H1 (cell line): ENCODE measurements at regions not wholly inside any gene's neighbourhood (a gene's known extent, or its start where the extent isn't known, plus 50 kb on each side); places are given as distances from the start of the nearest gene placed in this dataset.

Experiments used
- ATF2 ChIP-seq: IDR thresholded peaks from 2 replicates; pipeline ENCODE4 v1.6.1; 2012; ENCODE audit warnings: low read length, inconsistent platforms
- BRCA1 ChIP-seq: IDR thresholded peaks from 2 replicates; pipeline ENCODE4 v1.6.1; 2012; ENCODE audit warnings: low read depth, low read length, improper control_type of control experiment
- GABPA ChIP-seq: IDR thresholded peaks from 2 replicates; pipeline ENCODE4 v1.6.1; 2011; ENCODE audit warnings: mild to moderate bottlenecking, low read length, moderate library complexity, borderline replicate concordance; ENCODE audit not compliant: insufficient read depth
- SAP30 ChIP-seq: fragments of 300-600 bp; sonication (generic); IDR thresholded peaks from 2 replicates; pipeline ENCODE4 v1.7.1; 2012; ENCODE audit warnings: low read length, moderate library complexity, mild to moderate bottlenecking, inconsistent platforms; ENCODE audit not compliant: insufficient read depth, insufficient replicate concordance
- TBP ChIP-seq: IDR thresholded peaks from 2 replicates; pipeline ENCODE4 v1.6.1; 2011; ENCODE audit warnings: low read depth, low read length, improper control_type of control experiment

- no peak for TF ChIP-seq SAP30
- TF ChIP-seq TBP: no peak
- TF ChIP-seq GABPA: no peak
- TF ChIP-seq BRCA1: no peak
- no peak for TF ChIP-seq ATF2
Observed at GRCh38 chr11:56846631-56847576, 98.4 kb upstream of the OR9G4 start (continued).
